Testis (tissue), 2 donors: ENCODE measurements at regions not wholly inside any gene's neighbourhood (a gene's known extent, or its start where the extent isn't known, plus 50 kb on each side); places are given as distances from the start of the nearest gene placed in this dataset.

Experiments
- CTCF ChIP-seq, 3 experiments: fragments of 450-650 bp in 2 of 3; fragments of 200-600 bp in 1 of 3; sonication (generic) in 1 of 3; IDR thresholded peaks; one replicate each; pipeline ENCODE4 v1.5.1; 2016 to 2019; ENCODE audit warnings: antibody characterized with exemption in 3 of 3, mild to moderate bottlenecking in 2 of 3, moderate library complexity in 1 of 3
- POLR2A ChIP-seq: fragments of 450-650 bp; IDR thresholded peaks from one replicate; pipeline ENCODE4 v1.6.1; 2017; ENCODE audit warnings: antibody characterized with exemption, mild to moderate bottlenecking, moderate library complexity

- TF ChIP-seq CTCF (IDR thresholded peaks at IDR 0.05) (no peak), POLR2A (no peak)
Measured at GRCh38 chr1:177669161-177669560, 300.7 kb downstream of the SEC16B start.
